Stimulated activated CD8-positive, alpha-beta memory T cell treated with anti-CD3 and anti-CD28 coated beads, Interleukin-2, amount 100 ng/mL, for 48 hours (primary cell): ENCODE measurements at regions not wholly inside any gene's neighbourhood (a gene's known extent, or its start where the extent isn't known, plus 50 kb on each side); places are given as distances from the start of the nearest gene placed in this dataset.

Experiments used
- DNase-seq, 2 donors: peaks; one replicate each; pipeline ENCODE4 v3.0.0-alpha.2; 2020; ENCODE audit warnings: low read depth in 2 of 2

- no peak for DNase-seq
Observed at GRCh38 chr3:17800232-17800631, 57.8 kb upstream of the TBC1D5 start.

- DNase-seq = no peak
Observed at GRCh38 chr3:17799312-17799711, 56.9 kb upstream of the TBC1D5 start.

GRCh38 chr3:17798000-17798399 lies 55.6 kb upstream of the TBC1D5 start:
- DNase-seq = no peak

- no peak for DNase-seq
Observed at GRCh38 chr3:17795711-17796110, 53.3 kb upstream of the TBC1D5 start.

- no peak for DNase-seq
Observed at GRCh38 chr3:17795280-17795679, 52.8 kb upstream of the TBC1D5 start.

GRCh38 chr3:17793542-17794195 lies 51.2 kb upstream of the TBC1D5 start:
- DNase-seq = no peak
